Mesendoderm (in vitro differentiated cells): ENCODE measurements at regions not wholly inside any gene's neighbourhood (a gene's known extent, or its start where the extent isn't known, plus 50 kb on each side); places are given as distances from the start of the nearest gene placed in this dataset.

Experiments
- DNase-seq: peaks from one replicate; pipeline ENCODE4 v3.0.0; 2013
- H2AK5ac ChIP-seq: 2 replicates; pipeline ENCODE4 v1.6.1; 2013; ENCODE audit warnings: low read length, inconsistent platforms
- H2BK120ac ChIP-seq: 2 replicates; pipeline ENCODE4 v1.6.1; 2013; ENCODE audit warnings: low read depth, mild to moderate bottlenecking, low read length, moderate library complexity, mixed read lengths
- H2BK15ac ChIP-seq: replicated peaks from 2 replicates; pipeline ENCODE4 v1.6.1; 2013; ENCODE audit warnings: low read depth, mild to moderate bottlenecking, moderate library complexity
- H2BK5ac ChIP-seq: 2 replicates; pipeline ENCODE4 v1.6.1; 2013; ENCODE audit warnings: low read length, inconsistent platforms
- H3K18ac ChIP-seq: 2 replicates; pipeline ENCODE4 v1.6.1; 2013; ENCODE audit warnings: mild to moderate bottlenecking, low read length, mixed read lengths
- H3K23ac ChIP-seq: one replicate; pipeline ENCODE4 v1.6.1; 2013; ENCODE audit warnings: low read length
- H3K27ac ChIP-seq: 2 replicates; pipeline ENCODE4 v1.5.1; 2013; ENCODE audit warnings: low read depth, mild to moderate bottlenecking, inconsistent platforms, low read length, moderate library complexity
- H3K27me3 ChIP-seq: 2 replicates; pipeline ENCODE4 v1.6.1; 2013; ENCODE audit warnings: low read length, control low read depth, mild to moderate bottlenecking, inconsistent platforms; ENCODE audit not compliant: insufficient read depth, poor library complexity
- H3K36me3 ChIP-seq: 2 replicates; pipeline ENCODE4 v1.6.1; 2013; ENCODE audit warnings: low read length, inconsistent platforms; ENCODE audit not compliant: control insufficient read depth, insufficient read depth
- H3K4ac ChIP-seq: one replicate; pipeline ENCODE4 v1.6.1; 2013; ENCODE audit warnings: low read depth, mild to moderate bottlenecking, low read length, moderate library complexity
- H3K4me1 ChIP-seq: 2 replicates; pipeline ENCODE4 v1.6.1; 2013; ENCODE audit warnings: low read depth, low read length, inconsistent platforms; ENCODE audit not compliant: control insufficient read depth
- H3K4me2 ChIP-seq: 2 replicates; pipeline ENCODE4 v1.6.1; 2013; ENCODE audit warnings: low read length
- H3K4me3 ChIP-seq: 2 replicates; pipeline ENCODE4 v1.5.1; 2013; ENCODE audit warnings: mild to moderate bottlenecking, low read length
- H3K56ac ChIP-seq: one replicate; pipeline ENCODE4 v1.6.1; 2013; ENCODE audit warnings: low read length
- H3K79me1 ChIP-seq: 2 replicates; pipeline ENCODE4 v1.6.1; 2013; ENCODE audit warnings: low read length, inconsistent platforms
- H3K79me2 ChIP-seq: 2 replicates; pipeline ENCODE4 v1.6.1; 2013; ENCODE audit warnings: mild to moderate bottlenecking, low read length; ENCODE audit not compliant: control insufficient read depth, insufficient read depth
- H3K9ac ChIP-seq: 2 replicates; pipeline ENCODE4 v1.6.1; 2013; ENCODE audit warnings: low read length, inconsistent platforms
- H4K5ac ChIP-seq: one replicate; pipeline ENCODE4 v1.6.1; 2013; ENCODE audit warnings: low read length
- H4K8ac ChIP-seq: one replicate; pipeline ENCODE4 v1.6.1; 2013; ENCODE audit warnings: low read depth, mild to moderate bottlenecking, control low read depth, low read length, moderate library complexity
- WGBS: extraction: QIAGEN DNeasy Blood & Tissue Kit; methylation state at CpG from one replicate; pipeline ENCODE4 v1.1.7; 2013; ENCODE audit warnings: low lambda C conversion rate, missing lambda C conversion rate; ENCODE audit not compliant: insufficient coverage; ENCODE audit errors: extremely low coverage; 5-methylcytosine and 5-hydroxymethylcytosine counted together

GRCh38 chr6:4311976-4312860 is 176.8 kb upstream of the ECI2 start:
- H3K23ac ChIP-seq = no peak overlapping the region
- no peak overlapping the region for H4K5ac ChIP-seq
- H3K4me1 ChIP-seq = no peaks in the 10 kb centered on the region
- no peak overlapping the region for H3K4me3 ChIP-seq
- DNase-seq = no peak
- H3K27me3 ChIP-seq = no peaks in the 10 kb centered on the region
- H4K8ac ChIP-seq = no peak overlapping the region
- H3K27ac ChIP-seq = no peak overlapping the region
- H3K4me2 ChIP-seq = no peak overlapping the region
- no peak overlapping the region for H3K18ac ChIP-seq
- H3K36me3 ChIP-seq = no peaks in the 10 kb centered on the region
- no peak overlapping the region for H3K4ac ChIP-seq
- no peak overlapping the region for H2BK5ac ChIP-seq
- no peak overlapping the region for H2BK15ac ChIP-seq
- H3K9ac ChIP-seq = no peak overlapping the region
- H2AK5ac ChIP-seq = no peak overlapping the region
- H3K79me2 ChIP-seq = no peaks in the 10 kb centered on the region
- no peak overlapping the region for H2BK120ac ChIP-seq
- no peak overlapping the region for H3K56ac ChIP-seq
- no peaks in the 10 kb centered on the region for H3K79me1 ChIP-seq

GRCh38 chr6:4309540-4309939 is 174.2 kb upstream of the ECI2 start:
- no peak overlapping the region for H3K9ac ChIP-seq
- no peak overlapping the region for H3K18ac ChIP-seq
- H2BK15ac ChIP-seq = no peak overlapping the region
- no peak overlapping the region for H2AK5ac ChIP-seq
- no peak overlapping the region for H3K56ac ChIP-seq
- H3K27me3 ChIP-seq = no peaks in the 10 kb centered on the region
- H3K4ac ChIP-seq = no peak overlapping the region
- H3K27ac ChIP-seq = no peak overlapping the region
- no CpG with 5 or more reads among the region's 3 CpGs for WGBS
- no peaks in the 10 kb centered on the region for H3K4me1 ChIP-seq
- no peak overlapping the region for H3K23ac ChIP-seq
- H4K8ac ChIP-seq = no peak overlapping the region
- DNase-seq = no peak
- H4K5ac ChIP-seq = no peak overlapping the region
- H2BK5ac ChIP-seq = no peak overlapping the region
- no peak overlapping the region for H3K4me2 ChIP-seq
- H3K36me3 ChIP-seq = no peaks in the 10 kb centered on the region
- H3K79me1 ChIP-seq = no peaks in the 10 kb centered on the region
- H3K79me2 ChIP-seq = no peaks in the 10 kb centered on the region
- H3K4me3 ChIP-seq = no peak overlapping the region
- no peak overlapping the region for H2BK120ac ChIP-seq

- H2BK120ac ChIP-seq = no peak overlapping the region
- no peaks in the 10 kb centered on the region for H3K27me3 ChIP-seq
- no peak overlapping the region for H3K18ac ChIP-seq
- no peak overlapping the region for H4K5ac ChIP-seq
- no peak overlapping the region for H4K8ac ChIP-seq
- H3K36me3 ChIP-seq = no peaks in the 10 kb centered on the region
- no peaks in the 10 kb centered on the region for H3K79me1 ChIP-seq
- H3K4me2 ChIP-seq = no peak overlapping the region
- WGBS = no CpG with 5 or more reads among the region's 1 CpG
- no peak overlapping the region for H2BK5ac ChIP-seq
- no peak overlapping the region for H3K9ac ChIP-seq
- H3K27ac ChIP-seq = no peak overlapping the region
- no peak overlapping the region for H2AK5ac ChIP-seq
- DNase-seq = no peak
- H3K4me3 ChIP-seq = no peak overlapping the region
- H3K23ac ChIP-seq = no peak overlapping the region
- H3K79me2 ChIP-seq = no peaks in the 10 kb centered on the region
- no peak overlapping the region for H3K4ac ChIP-seq
- H2BK15ac ChIP-seq = no peak overlapping the region
- H3K4me1 ChIP-seq = no peaks in the 10 kb centered on the region
- no peak overlapping the region for H3K56ac ChIP-seq
Measured at GRCh38 chr6:4308364-4308763, 173.0 kb upstream of the ECI2 start.

DNA sequence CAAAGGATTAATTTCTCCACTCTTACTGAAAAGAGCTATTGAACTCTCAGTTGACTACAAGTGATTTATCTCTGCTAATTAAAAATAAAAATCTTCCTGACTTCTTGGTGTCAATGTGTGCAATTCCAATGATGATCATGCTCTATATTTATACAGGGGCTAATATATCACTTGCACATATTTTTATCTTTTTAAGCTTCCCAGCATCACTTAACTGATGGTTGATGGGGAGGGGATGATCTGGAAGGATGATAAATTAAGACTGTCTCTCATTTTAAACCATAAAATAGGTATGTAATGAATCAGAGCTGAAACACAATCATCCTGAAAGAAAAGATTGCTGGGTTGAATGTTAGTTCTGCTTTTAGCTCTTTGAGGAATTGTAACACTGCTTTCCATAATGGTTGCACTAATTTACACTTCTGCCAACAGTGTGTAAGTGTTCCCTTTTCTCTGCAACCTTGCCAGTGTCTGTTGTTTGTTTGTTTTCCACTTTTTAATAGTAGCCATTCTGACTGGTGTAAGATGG is 169.6 kb upstream of the ECI2 start:
- Histone ChIP-seq H3K23ac (no peak overlapping the region), H3K56ac (no peak overlapping the region), H3K79me2 (no peaks in the 10 kb centered on the region), H4K5ac (no peak overlapping the region), H3K27ac (no peak overlapping the region), H3K79me1 (no peaks in the 10 kb centered on the region), H3K36me3 (no peaks in the 10 kb centered on the region), H2BK5ac (no peak overlapping the region), H3K4ac (no peak overlapping the region), H3K4me1 (no peaks in the 10 kb centered on the region), H4K8ac (no peak overlapping the region), H2BK15ac (no peak overlapping the region), H3K4me3 (no peak overlapping the region), H3K4me2 (no peak overlapping the region), H3K27me3 (no peaks in the 10 kb centered on the region), H3K18ac (no peak overlapping the region), H2AK5ac (no peak overlapping the region), H2BK120ac (no peak overlapping the region), H3K9ac (no peak overlapping the region)
- no peak for DNase-seq

DNA sequence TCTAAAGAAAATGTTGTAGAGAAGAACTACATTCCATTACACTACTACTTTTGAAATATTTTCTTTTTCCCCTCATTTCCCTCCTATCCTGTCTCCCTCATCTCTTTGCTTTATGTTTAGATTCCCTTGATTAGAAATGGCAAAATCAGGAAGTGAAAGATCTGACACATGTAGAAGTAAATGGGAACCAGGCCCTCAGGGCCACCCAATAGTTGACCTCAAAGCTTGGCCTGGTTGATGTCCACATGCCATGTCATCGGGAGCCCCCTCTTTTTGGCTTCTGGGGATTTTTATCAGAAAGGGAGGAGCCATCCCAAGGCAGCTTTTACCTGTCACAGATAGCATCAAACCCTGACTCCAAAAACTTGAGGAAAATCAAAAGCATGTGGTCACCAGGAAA is 168.3 kb upstream of the ECI2 start:
- Histone ChIP-seq H3K27ac (no peak overlapping the region), H2BK120ac (no peak overlapping the region), H2BK5ac (no peak overlapping the region), H3K36me3 (no peaks in the 10 kb centered on the region), H3K4me3 (no peak overlapping the region), H3K79me1 (no peaks in the 10 kb centered on the region), H3K4me2 (no peak overlapping the region), H3K4me1 (no peaks in the 10 kb centered on the region), H3K23ac (no peak overlapping the region), H2BK15ac (no peak overlapping the region), H3K79me2 (no peaks in the 10 kb centered on the region), H4K8ac (no peak overlapping the region), H3K18ac (no peak overlapping the region), H3K27me3 (no peaks in the 10 kb centered on the region), H3K56ac (no peak overlapping the region), H3K9ac (no peak overlapping the region), H3K4ac (no peak overlapping the region), H2AK5ac (no peak overlapping the region), H4K5ac (no peak overlapping the region)
- WGBS = no CpG with 5 or more reads among the region's 1 CpG
- no peak for DNase-seq

DNA sequence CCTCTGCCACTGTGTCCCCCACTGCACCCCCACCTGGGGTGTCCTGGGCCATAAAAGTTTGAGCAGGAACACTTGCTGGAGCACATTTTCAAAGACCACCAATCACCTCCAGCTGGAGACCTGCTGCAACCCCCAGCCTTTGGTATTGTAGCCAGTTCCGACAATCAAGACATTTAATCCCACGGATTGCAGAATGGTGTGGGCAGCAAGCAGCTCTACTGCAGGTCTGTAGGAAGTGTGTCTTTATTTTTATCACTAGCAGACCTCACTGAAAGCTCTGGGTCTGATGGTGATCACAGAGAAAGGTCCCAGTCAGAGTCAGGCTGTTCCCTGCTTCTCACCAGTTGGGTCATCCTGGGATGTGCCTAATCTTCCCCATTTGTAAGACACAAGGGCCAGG is 167.1 kb upstream of the ECI2 start:
- no peaks in the 10 kb centered on the region for H3K27me3 ChIP-seq
- H3K4me2 ChIP-seq = no peak overlapping the region
- H2BK120ac ChIP-seq = no peak overlapping the region
- no peak overlapping the region for H2BK5ac ChIP-seq
- no peaks in the 10 kb centered on the region for H3K36me3 ChIP-seq
- H3K79me2 ChIP-seq = no peaks in the 10 kb centered on the region
- no CpG with 5 or more reads among the region's 2 CpGs for WGBS
- H4K8ac ChIP-seq = no peak overlapping the region
- no peak overlapping the region for H3K23ac ChIP-seq
- no peak overlapping the region for H3K18ac ChIP-seq
- no peak overlapping the region for H4K5ac ChIP-seq
- no peak overlapping the region for H3K27ac ChIP-seq
- no peak overlapping the region for H3K4me3 ChIP-seq
- H3K9ac ChIP-seq = no peak overlapping the region
- DNase-seq = no peak
- H3K4ac ChIP-seq = no peak overlapping the region
- H3K56ac ChIP-seq = no peak overlapping the region
- H2AK5ac ChIP-seq = no peak overlapping the region
- no peaks in the 10 kb centered on the region for H3K79me1 ChIP-seq
- no peak overlapping the region for H2BK15ac ChIP-seq
- no peaks in the 10 kb centered on the region for H3K4me1 ChIP-seq
